CD14-positive monocyte (primary cell): ENCODE measurements at regions not wholly inside any gene's neighbourhood (a gene's known extent, or its start where the extent isn't known, plus 50 kb on each side); places are given as distances from the start of the nearest gene placed in this dataset.

ENCODE experiments used
- DNase-seq, 3 donors: peaks; one replicate each; pipeline ENCODE4 v3.0.0-alpha.2; 2011 to 2022
- H2AFZ ChIP-seq: 2 replicates; pipeline ENCODE4 v1.6.0; 2012; ENCODE audit warnings: mild to moderate bottlenecking, low read depth, low read length, inconsistent platforms; ENCODE audit not compliant: insufficient read depth, poor library complexity, severe bottlenecking
- H3K27ac ChIP-seq, 2 donors: 1 replicate in 1 of 2; 2 replicates in 1 of 2; pipeline ENCODE4 v1.5.1; 2012 to 2013; ENCODE audit warnings: low read length in 2 of 2, control low read depth in 1 of 2, inconsistent platforms in 1 of 2, low read depth in 1 of 2, mild to moderate bottlenecking in 1 of 2
- H3K27me3 ChIP-seq, 2 donors: one replicate each; pipeline versions ENCODE4 v1.6.0 to v1.6.1; 2011 to 2013; ENCODE audit warnings: low read length in 2 of 2; ENCODE audit not compliant: control insufficient read depth in 2 of 2, insufficient read depth in 2 of 2
- H3K36me3 ChIP-seq, 2 donors: replicated peaks in 1 of 2; 1 replicate in 1 of 2; 2 replicates in 1 of 2; pipeline versions ENCODE4 v1.5.1 to v1.6.1; 2012 to 2013; ENCODE audit warnings: low read length in 2 of 2, control low read depth in 1 of 2, inconsistent platforms in 1 of 2, mild to moderate bottlenecking in 1 of 2; ENCODE audit not compliant: insufficient read depth in 2 of 2, control insufficient read depth in 1 of 2
- H3K4me1 ChIP-seq, 2 donors: 1 replicate in 1 of 2; 2 replicates in 1 of 2; pipeline versions ENCODE4 v1.5.1 to v1.6.1; 2012 to 2013; ENCODE audit warnings: low read length in 2 of 2, control low read depth in 1 of 2, inconsistent platforms in 1 of 2, mild to moderate bottlenecking in 1 of 2, moderate library complexity in 1 of 2; ENCODE audit not compliant: insufficient read depth in 2 of 2, control insufficient read depth in 1 of 2
- H3K4me2 ChIP-seq: replicated peaks from 2 replicates; pipeline ENCODE3; 2012; ENCODE audit warnings: low read length, moderate library complexity, mild to moderate bottlenecking; ENCODE audit not compliant: poor library complexity, severe bottlenecking; ENCODE audit errors: extremely low read depth
- H3K4me3 ChIP-seq, 3 experiments: fragments of 200-600 bp in 1 of 3; sonication (generic) in 1 of 3; replicated peaks in 1 of 3; 1 replicate in 2 of 3; 2 replicates in 1 of 3; pipeline ENCODE4 v1.5.1; 2011 to 2013; ENCODE audit warnings: low read length in 3 of 3, mild to moderate bottlenecking in 3 of 3, control low read depth in 2 of 3, low read depth in 2 of 3, inconsistent platforms in 1 of 3, moderate library complexity in 1 of 3
- H3K79me2 ChIP-seq: 2 replicates; pipeline ENCODE4 v1.6.0; 2012; ENCODE audit warnings: mild to moderate bottlenecking, control low read depth, inconsistent platforms, low read length, moderate library complexity; ENCODE audit not compliant: insufficient read depth
- H3K9ac ChIP-seq: 2 replicates; pipeline ENCODE4 v1.6.0; 2017; ENCODE audit warnings: low read length, mild to moderate bottlenecking; ENCODE audit not compliant: insufficient read depth, poor library complexity, severe bottlenecking
- H3K9me3 ChIP-seq, 2 donors: replicated peaks in 1 of 2; 1 replicate in 1 of 2; 2 replicates in 1 of 2; pipeline versions ENCODE4 v1.5.1 to v1.6.1; 2012 to 2013; ENCODE audit warnings: low read length in 2 of 2, control low read depth in 1 of 2; ENCODE audit not compliant: control insufficient read depth in 1 of 2, insufficient read depth in 1 of 2
- H4K20me1 ChIP-seq: 2 replicates; pipeline ENCODE4 v1.6.0; 2012; ENCODE audit warnings: mild to moderate bottlenecking, low read length, control low read depth, moderate library complexity; ENCODE audit not compliant: insufficient read depth
- H3K27ac Mint-ChIP-seq, 7 donors: one replicate each; pipeline ENCODE4 v1.8.0; 2020; ENCODE audit warnings: mild to moderate bottlenecking in 7 of 7, mixed read lengths in 7 of 7, moderate library complexity in 6 of 7, inconsistent platforms in 2 of 7
- H3K27me3 Mint-ChIP-seq, 3 donors: one replicate each; pipeline ENCODE4 v1.8.0; 2021 to 2022; ENCODE audit warnings: low read depth in 3 of 3, mild to moderate bottlenecking in 3 of 3, mixed read lengths in 3 of 3, moderate library complexity in 3 of 3, inconsistent platforms in 1 of 3
- H3K36me3 Mint-ChIP-seq, 2 donors: one replicate each; pipeline ENCODE4 v1.8.0; 2020; ENCODE audit warnings: mixed read lengths in 2 of 2, inconsistent platforms in 1 of 2, mild to moderate bottlenecking in 1 of 2
- H3K4me1 Mint-ChIP-seq: one replicate; pipeline ENCODE4 v1.8.0; 2020; ENCODE audit warnings: mild to moderate bottlenecking, mixed read lengths
- H3K4me3 Mint-ChIP-seq, 2 donors: one replicate each; pipeline ENCODE4 v1.8.0; 2020; ENCODE audit warnings: mild to moderate bottlenecking in 2 of 2, mixed read lengths in 2 of 2, moderate library complexity in 1 of 2
- H3K9me3 Mint-ChIP-seq, 7 donors: one replicate each; pipeline ENCODE4 v1.8.0; 2020 to 2022; ENCODE audit warnings: mixed read lengths in 7 of 7, mild to moderate bottlenecking in 6 of 7, moderate library complexity in 6 of 7, inconsistent platforms in 2 of 7
- WGBS: methylation state at CpG from one replicate; pipeline ENCODE4 v1.1.5; 2013; ENCODE audit warnings: missing lambda C conversion rate; ENCODE audit not compliant: insufficient coverage; 5-methylcytosine and 5-hydroxymethylcytosine counted together
- intact Hi-C, 2 donors: fragments of 100-400 bp; cut with micrococcal nuclease; formaldehyde crosslinking; loops; one replicate each; pipeline versions ENCODE4 v1.15.0 to v1.15.1; 2023
- TF ChIP-seq, protein P1 (sequence below): fragments of 200-600 bp; IDR thresholded peaks from one replicate; pipeline ENCODE4 v1.8.0; 2022; ENCODE audit warnings: antibody characterized with exemption, mild to moderate bottlenecking

GRCh38 chr3:34131091-34131490 lies 332.7 kb downstream of the PDCD6IP start:
- Histone ChIP-seq H3K4me1 (no peaks in the 10 kb centered on the region), H3K4me3 (no peak overlapping the region), H3K79me2 (no peaks in the 10 kb centered on the region), H3K9ac (no peak overlapping the region), H4K20me1 (no peaks in the 10 kb centered on the region), H3K9me3 (no peaks in the 10 kb centered on the region), H3K27ac (no peak overlapping the region), H3K4me2 (no peak overlapping the region), H2AFZ (no peak overlapping the region), H3K27me3 (no peaks in the 10 kb centered on the region), H3K36me3 (no peaks in the 10 kb centered on the region)
- H3K36me3 Mint-ChIP-seq, result no peaks in the 10 kb centered on the region
- peaks cover 8% of the 10 kb centered on the region for H3K4me1 Mint-ChIP-seq
- TF ChIP-seq, protein P1, sequence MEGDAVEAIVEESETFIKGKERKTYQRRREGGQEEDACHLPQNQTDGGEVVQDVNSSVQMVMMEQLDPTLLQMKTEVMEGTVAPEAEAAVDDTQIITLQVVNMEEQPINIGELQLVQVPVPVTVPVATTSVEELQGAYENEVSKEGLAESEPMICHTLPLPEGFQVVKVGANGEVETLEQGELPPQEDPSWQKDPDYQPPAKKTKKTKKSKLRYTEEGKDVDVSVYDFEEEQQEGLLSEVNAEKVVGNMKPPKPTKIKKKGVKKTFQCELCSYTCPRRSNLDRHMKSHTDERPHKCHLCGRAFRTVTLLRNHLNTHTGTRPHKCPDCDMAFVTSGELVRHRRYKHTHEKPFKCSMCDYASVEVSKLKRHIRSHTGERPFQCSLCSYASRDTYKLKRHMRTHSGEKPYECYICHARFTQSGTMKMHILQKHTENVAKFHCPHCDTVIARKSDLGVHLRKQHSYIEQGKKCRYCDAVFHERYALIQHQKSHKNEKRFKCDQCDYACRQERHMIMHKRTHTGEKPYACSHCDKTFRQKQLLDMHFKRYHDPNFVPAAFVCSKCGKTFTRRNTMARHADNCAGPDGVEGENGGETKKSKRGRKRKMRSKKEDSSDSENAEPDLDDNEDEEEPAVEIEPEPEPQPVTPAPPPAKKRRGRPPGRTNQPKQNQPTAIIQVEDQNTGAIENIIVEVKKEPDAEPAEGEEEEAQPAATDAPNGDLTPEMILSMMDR, result no peak
- H3K9me3 Mint-ChIP-seq, result peaks cover 3 to 18% (median 15%) of the 10 kb centered on the region in 7 donors
- no peaks in the 10 kb centered on the region for H3K27me3 Mint-ChIP-seq
- no peak overlapping the region for H3K4me3 Mint-ChIP-seq
- H3K27ac Mint-ChIP-seq, result no peak overlapping the region
- intact Hi-C loops, result no loop called here
- DNase-seq, result no peak

DNA sequence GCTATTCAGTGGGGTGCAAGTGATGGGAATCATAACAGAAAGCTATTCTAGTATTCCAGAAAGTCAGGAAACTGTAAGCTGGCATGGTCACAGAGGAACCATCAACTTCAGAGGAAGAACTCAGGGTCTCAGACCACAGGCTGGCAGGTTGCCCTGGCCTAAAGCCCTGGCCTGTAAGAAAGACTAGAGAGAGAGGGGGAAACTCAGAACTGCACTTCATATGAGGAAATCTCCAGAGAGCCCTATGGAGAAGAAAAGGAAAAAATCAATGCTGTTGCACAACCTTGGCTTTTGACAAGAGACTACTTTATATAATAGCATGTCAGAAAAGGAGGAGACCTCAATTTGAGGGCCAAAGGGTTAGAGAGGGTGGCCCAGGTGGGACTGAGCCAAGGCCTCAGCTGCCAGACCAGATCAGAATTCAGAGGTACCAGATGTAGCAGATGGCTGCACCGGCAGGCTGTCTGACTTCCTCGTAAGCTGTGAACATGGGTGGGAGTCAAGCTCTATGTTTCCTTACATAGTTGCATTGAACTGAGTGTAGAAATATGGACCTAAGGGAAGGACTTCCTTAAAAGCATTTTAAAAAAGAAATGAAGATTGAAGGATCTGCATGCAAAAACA lies 333.8 kb downstream of the PDCD6IP start:
- DNase-seq, result no peak
- Histone ChIP-seq H3K27me3 (no peaks in the 10 kb centered on the region), H3K27ac (no peak overlapping the region), H3K9ac (no peak overlapping the region), H2AFZ (no peak overlapping the region), H3K4me3 (no peak overlapping the region), H3K4me2 (no peak overlapping the region), H3K36me3 (no peaks in the 10 kb centered on the region), H3K4me1 (no peaks in the 10 kb centered on the region), H3K79me2 (no peaks in the 10 kb centered on the region), H3K9me3 (peaks cover 0 to 3% of the 10 kb centered on the region in 2 donors), H4K20me1 (no peaks in the 10 kb centered on the region)
- H3K36me3 Mint-ChIP-seq, result no peaks in the 10 kb centered on the region
- H3K4me3 Mint-ChIP-seq, result no peak overlapping the region
- WGBS, result 0% methylated on average over 1 of the region's 2 CpGs
- intact Hi-C loops, result no loop called here
- H3K4me1 Mint-ChIP-seq, result peaks cover 8% of the 10 kb centered on the region
- H3K9me3 Mint-ChIP-seq, result peaks cover 4 to 24% (median 17%) of the 10 kb centered on the region in 7 donors
- H3K27ac Mint-ChIP-seq, result no peak overlapping the region
- H3K27me3 Mint-ChIP-seq, result no peaks in the 10 kb centered on the region
- TF ChIP-seq, protein P1, result no peak
